Sigmoid colon (tissue), 6 donors: ENCODE measurements at regions not wholly inside any gene's neighbourhood (a gene's known extent, or its start where the extent isn't known, plus 50 kb on each side); places are given as distances from the start of the nearest gene placed in this dataset.

ENCODE experiments used
- DNase-seq: peaks from one replicate; pipeline ENCODE4 v3.0.0-alpha.2; 2019
- H3K27ac ChIP-seq, 4 donors: fragments of 200-600 bp; sonication (generic); one replicate each; pipeline ENCODE4 v1.5.1; 2016 to 2019; ENCODE audit warnings: mild to moderate bottlenecking in 1 of 4
- H3K27me3 ChIP-seq, 3 donors: fragments of 200-600 bp; sonication (generic); one replicate each; pipeline ENCODE4 v1.5.1; 2019; ENCODE audit warnings: mild to moderate bottlenecking in 1 of 3
- H3K36me3 ChIP-seq, 4 donors: fragments of 200-600 bp; sonication (generic); one replicate each; pipeline ENCODE4 v1.5.1; 2016 to 2019
- H3K4me1 ChIP-seq, 4 donors: fragments of 200-600 bp; sonication (generic); one replicate each; pipeline ENCODE4 v1.5.1; 2017 to 2019
- H3K4me3 ChIP-seq, 4 donors: fragments of 200-600 bp; sonication (generic); one replicate each; pipeline ENCODE4 v1.5.1; 2017 to 2019; ENCODE audit warnings: mild to moderate bottlenecking in 2 of 4, moderate library complexity in 1 of 4
- H3K9me3 ChIP-seq, 4 donors: fragments of 200-600 bp in 3 of 4; sonication (generic) in 3 of 4; one replicate each; pipeline versions ENCODE4 v1.5.1 to v1.6.1; 2013 to 2019
- EP300 ChIP-seq, 4 donors: sonication (generic); formaldehyde crosslinking; IDR thresholded peaks; one replicate each; pipeline ENCODE4 v1.6.1; 2017; ENCODE audit warnings: antibody characterized with exemption in 4 of 4
- POLR2A ChIP-seq, 2 donors: fragments of 450-650 bp; IDR thresholded peaks; one replicate each; pipeline ENCODE4 v1.6.1; 2016; ENCODE audit warnings: antibody characterized with exemption in 2 of 2, mild to moderate bottlenecking in 2 of 2, moderate library complexity in 2 of 2
- POLR2AphosphoS5 ChIP-seq, 4 donors: sonication (generic); formaldehyde crosslinking; IDR thresholded peaks; one replicate each; pipeline ENCODE4 v1.6.1; 2017; ENCODE audit warnings: antibody characterized with exemption in 4 of 4
- WGBS, 2 donors: extraction: QIAGEN DNeasy Blood & Tissue Kit; methylation state at CpG; one replicate each; pipeline ENCODE4 v1.1.7; 2013; 5-methylcytosine and 5-hydroxymethylcytosine counted together
- intact Hi-C: fragments of 100-400 bp; cut with DNase I; formaldehyde crosslinking; loops from one replicate; pipeline ENCODE4 v1.15.1; 2023
- TF ChIP-seq, protein P1 (sequence below), 4 experiments: fragments of 450-650 bp in 3 of 4; fragments of 200-600 bp in 1 of 4; IDR thresholded peaks; one replicate each; pipeline ENCODE4 v1.5.1; 2016 to 2019; ENCODE audit warnings: antibody characterized with exemption in 4 of 4, mild to moderate bottlenecking in 3 of 4, moderate library complexity in 2 of 4
- donor health status: healthy with polysubstance abuse.
- donor health status: healthy.

DNA sequence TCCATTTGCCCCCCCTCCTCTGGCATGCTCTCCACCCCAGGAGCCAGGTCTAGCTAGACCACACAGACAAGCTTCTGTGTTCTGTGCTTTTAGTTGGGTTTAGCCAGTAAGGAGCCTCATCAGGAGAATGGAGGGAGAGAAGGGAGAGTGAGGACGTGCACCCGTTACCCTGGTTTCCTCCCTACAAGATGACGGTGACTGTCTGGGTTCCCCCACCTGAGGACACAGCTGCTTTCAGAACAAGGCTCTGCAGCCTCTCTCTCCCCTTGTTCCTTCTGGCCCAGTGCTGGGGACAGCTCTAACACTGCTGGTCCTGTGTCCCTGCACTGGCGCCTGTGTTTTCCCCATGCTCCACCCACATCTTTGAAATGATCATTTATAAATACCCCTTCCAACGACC lies 184.4 kb upstream of the GALNT2 start:
- intact Hi-C loops: no loop called here
- Histone ChIP-seq H3K27ac (no peak overlapping the region), H3K4me1 (peaks cover 0 to 30% (median 24%) of the 10 kb centered on the region in 4 donors), H3K9me3 (no peaks in the 10 kb centered on the region), H3K27me3 (no peaks in the 10 kb centered on the region), H3K4me3 (no peak overlapping the region), H3K36me3 (no peaks in the 10 kb centered on the region)
- WGBS, 2 donors: 74 to 79% methylated on average over 5 of the region's 5 CpGs
- TF ChIP-seq, protein P1, sequence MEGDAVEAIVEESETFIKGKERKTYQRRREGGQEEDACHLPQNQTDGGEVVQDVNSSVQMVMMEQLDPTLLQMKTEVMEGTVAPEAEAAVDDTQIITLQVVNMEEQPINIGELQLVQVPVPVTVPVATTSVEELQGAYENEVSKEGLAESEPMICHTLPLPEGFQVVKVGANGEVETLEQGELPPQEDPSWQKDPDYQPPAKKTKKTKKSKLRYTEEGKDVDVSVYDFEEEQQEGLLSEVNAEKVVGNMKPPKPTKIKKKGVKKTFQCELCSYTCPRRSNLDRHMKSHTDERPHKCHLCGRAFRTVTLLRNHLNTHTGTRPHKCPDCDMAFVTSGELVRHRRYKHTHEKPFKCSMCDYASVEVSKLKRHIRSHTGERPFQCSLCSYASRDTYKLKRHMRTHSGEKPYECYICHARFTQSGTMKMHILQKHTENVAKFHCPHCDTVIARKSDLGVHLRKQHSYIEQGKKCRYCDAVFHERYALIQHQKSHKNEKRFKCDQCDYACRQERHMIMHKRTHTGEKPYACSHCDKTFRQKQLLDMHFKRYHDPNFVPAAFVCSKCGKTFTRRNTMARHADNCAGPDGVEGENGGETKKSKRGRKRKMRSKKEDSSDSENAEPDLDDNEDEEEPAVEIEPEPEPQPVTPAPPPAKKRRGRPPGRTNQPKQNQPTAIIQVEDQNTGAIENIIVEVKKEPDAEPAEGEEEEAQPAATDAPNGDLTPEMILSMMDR (IDR thresholded peaks at IDR 0.05): no peak
- no peak for TF ChIP-seq POLR2A (IDR thresholded peaks at IDR 0.05)
- no peak for TF ChIP-seq EP300 (IDR thresholded peaks at IDR 0.05)
- no peak for TF ChIP-seq POLR2AphosphoS5 (IDR thresholded peaks at IDR 0.05)
- no peak for DNase-seq

DNA sequence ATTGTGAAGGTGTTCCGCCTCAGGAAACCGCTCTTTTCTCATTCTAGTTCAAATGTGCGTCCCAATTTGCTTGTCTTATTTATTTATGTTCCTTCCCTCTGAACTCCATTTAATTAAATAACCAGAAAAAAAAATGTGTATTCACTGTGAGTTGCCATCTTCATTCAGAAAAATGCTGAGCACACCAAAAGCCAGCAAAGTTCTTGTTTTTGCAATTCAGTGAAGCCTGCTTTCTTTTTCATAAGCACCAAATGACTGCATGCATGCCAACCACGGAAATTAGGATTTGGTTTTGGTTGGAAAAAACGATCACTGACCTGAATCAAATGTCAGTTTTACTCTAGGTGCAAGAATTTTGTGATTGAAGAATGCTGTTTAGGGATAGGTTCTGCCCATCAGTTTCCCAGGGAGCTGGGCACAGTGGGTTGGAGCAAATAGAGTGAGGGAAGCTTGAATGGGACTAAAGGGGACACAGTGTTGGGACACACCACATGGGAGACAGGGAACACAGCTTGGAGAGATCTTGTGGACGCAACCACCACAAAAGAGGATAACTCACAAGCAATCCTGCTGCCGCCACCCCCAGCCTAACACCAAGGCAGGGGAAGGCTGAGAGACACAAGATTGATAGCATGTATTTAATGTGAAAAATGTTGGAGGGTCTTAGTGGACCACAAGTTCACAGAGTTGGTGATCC lies 183.4 kb upstream of the GALNT2 start:
- intact Hi-C loops: no loop called here
- H3K4me3 ChIP-seq: no peak overlapping the region
- 89 to 92% methylated on average over 7 of the region's 7 CpGs for WGBS, 2 donors
- H3K27me3 ChIP-seq: no peaks in the 10 kb centered on the region
- no peak overlapping the region for H3K27ac ChIP-seq
- TF ChIP-seq POLR2AphosphoS5 (IDR thresholded peaks at IDR 0.05) (no peak), EP300 (IDR thresholded peaks at IDR 0.05) (no peak), POLR2A (IDR thresholded peaks at IDR 0.05) (no peak)
- TF ChIP-seq, protein P1 (IDR thresholded peaks at IDR 0.05): no peak
- no peak for DNase-seq
- peaks cover 0 to 36% (median 31%) of the 10 kb centered on the region in 4 donors for H3K4me1 ChIP-seq
- H3K36me3 ChIP-seq: no peaks in the 10 kb centered on the region
- H3K9me3 ChIP-seq: no peaks in the 10 kb centered on the region

DNA sequence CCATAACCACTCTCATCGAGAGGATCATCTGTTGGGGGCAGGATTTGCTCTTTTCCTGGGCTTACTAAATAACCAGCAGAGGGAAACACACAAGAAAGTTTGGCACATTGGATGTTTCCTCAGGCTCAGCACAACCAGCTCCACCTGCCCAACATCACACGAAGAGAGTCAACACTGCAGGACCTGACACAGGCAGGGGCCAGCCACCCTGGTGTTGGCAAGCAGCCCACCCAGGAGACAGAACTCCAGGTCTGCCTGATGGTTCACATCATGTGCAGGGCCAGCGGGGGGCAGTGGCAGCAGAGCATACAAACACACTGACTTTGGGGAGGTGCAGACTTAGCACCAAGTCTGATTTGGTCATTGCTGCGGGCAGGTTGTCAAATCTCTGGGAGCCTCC lies 182.3 kb upstream of the GALNT2 start:
- no peaks in the 10 kb centered on the region for H3K27me3 ChIP-seq
- no peak for DNase-seq
- no peak overlapping the region for H3K4me3 ChIP-seq
- H3K4me1 ChIP-seq: peaks cover 0 to 40% (median 29%) of the 10 kb centered on the region in 4 donors
- H3K36me3 ChIP-seq: no peaks in the 10 kb centered on the region
- 74 to 79% methylated on average over 4 of the region's 4 CpGs for WGBS, 2 donors
- intact Hi-C loops: no loop called here
- H3K27ac ChIP-seq: no peak overlapping the region
- TF ChIP-seq, protein P1 (IDR thresholded peaks at IDR 0.05): no peak
- TF ChIP-seq POLR2AphosphoS5 (IDR thresholded peaks at IDR 0.05): no peak
- no peaks in the 10 kb centered on the region for H3K9me3 ChIP-seq

DNA sequence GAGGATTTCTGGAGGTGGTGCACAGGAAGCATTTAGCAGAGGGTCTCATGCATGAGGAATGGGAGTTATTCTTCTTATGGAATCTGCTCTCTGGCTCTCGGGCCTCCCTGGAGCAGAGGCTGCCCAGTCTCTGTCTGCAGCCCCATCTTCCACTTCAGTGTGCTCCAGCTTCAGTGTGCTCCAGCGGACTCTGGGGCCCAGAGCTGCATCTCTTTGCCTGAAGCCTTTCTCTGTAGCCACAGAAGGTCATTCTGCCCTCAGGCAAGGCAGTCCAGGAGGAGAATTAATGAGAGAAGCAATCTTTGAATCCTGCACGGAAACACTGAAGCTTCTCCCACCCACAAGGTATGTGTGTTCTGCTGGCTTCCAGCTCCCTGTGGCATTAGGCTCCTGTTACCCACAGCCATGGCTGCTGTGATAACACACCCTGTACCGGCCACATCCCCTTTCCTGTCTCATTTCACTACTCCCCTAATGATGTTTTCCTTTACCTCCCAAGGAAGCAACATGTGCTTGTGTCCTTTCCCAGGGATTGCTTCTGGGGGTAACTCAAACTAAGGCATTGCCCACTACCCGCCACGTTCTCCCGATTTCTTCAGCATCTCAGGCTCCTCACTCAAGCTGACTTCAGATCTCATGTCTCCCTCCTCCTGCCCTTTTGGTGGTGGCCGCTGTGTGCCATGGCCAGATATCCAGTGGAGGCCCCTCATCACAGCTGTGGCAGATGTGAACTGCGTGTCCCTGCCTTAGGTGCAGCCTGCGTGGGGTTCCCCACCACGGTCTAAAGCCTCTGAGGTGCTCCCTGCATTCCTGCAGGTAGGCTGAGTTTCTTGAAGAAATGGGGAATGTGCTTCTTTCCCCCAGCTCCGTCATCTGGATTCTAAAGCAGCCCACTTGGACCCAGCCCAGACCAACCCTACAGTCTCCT lies 181.2 kb upstream of the GALNT2 start:
- 91 to 94% methylated on average over 12 of the region's 12 CpGs for WGBS, 2 donors
- no peak for DNase-seq
- TF ChIP-seq POLR2AphosphoS5 (IDR thresholded peaks at IDR 0.05) (no peak), POLR2A (IDR thresholded peaks at IDR 0.05) (no peak)
- TF ChIP-seq, protein P1 (IDR thresholded peaks at IDR 0.05): no peak

More for the DNA sequence above, 181.2 kb upstream of the GALNT2 start:
- no peaks in the 10 kb centered on the region for H3K9me3 ChIP-seq
- no peaks in the 10 kb centered on the region for H3K27me3 ChIP-seq
- peaks cover 0 to 31% (median 18%) of the 10 kb centered on the region in 4 donors for H3K4me1 ChIP-seq
- H3K4me3 ChIP-seq: no peak overlapping the region
- intact Hi-C loops: no loop called here
- peak overlapping the region in 1 of 4 donors; percentile 78 for H3K27ac ChIP-seq
- H3K36me3 ChIP-seq: no peaks in the 10 kb centered on the region
